ENCODE measurements at regions not wholly inside any gene's neighbourhood (a gene's known extent, or its start where the extent isn't known, plus 50 kb on each side); places are given as distances from the start of the nearest gene placed in this dataset.

DNA sequence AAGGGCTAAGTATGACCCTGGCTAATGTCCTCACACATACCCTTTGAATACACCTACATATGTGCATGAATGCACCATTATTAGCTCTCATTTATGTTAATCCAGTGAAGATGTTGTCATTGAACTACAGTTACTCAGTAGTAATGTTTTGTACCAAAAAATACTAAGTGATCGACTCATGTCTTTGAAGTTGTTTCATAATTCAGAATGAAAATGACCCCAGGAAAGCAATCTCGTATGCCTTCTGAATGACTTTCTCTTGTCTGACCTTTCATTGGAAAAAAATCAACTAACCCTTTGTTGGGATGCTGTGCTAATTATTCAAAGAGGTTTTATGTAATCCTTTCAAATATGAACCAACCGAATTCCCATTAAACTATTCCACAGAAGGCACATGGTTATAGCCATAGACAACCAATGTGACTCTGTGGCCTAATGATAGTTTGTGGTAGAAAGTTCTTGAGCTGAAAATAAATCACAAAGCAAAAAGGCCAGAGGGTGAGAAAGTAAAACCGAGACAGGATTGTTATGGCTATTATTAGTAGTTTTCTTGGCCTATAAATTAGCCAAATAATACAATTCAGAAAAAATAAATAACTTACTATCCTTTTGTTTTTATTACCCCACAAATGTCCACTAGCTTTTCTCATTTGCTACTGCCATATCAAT, 86.8 kb upstream of the STARD13 start:
- no peak for DNase-seq (ENCODE audit: low spot score)

DNA sequence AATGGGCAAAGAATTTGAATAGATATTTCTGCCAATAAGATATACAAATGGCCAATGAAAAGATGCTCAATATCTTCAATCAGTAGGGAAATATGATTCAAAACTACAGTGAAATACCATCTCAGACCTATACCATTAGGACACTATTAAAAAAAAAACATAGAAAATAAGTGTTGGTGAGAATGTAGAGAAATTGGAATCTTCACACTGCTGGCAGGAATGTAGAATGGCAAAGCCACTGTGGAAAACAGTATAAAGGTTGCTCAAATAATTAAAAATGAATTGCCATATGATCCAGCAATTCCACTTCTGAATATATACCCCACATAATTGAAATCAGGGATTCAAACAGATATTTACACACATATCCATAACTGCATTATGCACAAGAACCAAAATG, 88.1 kb upstream of the STARD13 start:
- DNase-seq (ENCODE audit: low spot score) = no peak

DNA sequence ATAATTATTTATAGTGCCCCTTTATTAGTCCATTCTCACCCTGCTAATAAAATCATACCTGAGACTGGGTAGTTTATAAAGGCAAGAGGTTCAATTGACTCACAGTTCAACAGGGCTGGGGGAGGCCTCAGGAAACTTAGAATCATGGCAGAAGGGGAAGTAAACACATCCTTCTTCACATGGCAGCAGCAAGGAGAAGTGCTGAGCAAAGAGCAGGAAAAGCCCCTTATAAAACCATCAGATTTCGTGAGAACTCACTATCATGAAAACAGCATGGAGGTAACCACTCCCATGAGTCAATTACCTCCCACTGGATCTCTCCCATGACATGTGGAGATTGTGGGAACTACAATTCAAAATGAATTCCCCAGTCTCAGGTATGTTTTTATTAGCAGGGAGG, 89.9 kb upstream of the STARD13 start:
- DNase-seq (ENCODE audit: low spot score) = no peak

DNA sequence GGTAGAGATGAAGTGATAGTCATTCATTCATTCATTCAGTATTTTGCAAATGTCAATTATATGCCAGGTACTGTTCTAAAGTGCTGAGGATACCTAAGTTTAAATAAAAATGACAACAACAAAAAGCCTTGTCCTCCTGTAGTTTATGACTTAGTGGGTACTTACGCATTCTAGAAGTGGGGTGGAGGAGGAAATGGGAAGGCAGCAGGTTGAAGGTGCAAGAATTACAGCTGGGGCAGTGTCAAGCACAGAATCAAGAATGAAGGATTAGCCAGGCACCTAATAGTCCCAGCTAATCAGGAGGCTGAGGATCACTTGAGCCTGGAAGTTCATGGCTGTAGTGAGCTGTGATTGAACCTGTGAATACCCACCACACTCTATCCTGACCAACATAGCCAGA, 90.7 kb upstream of the STARD13 start:
- no peak for DNase-seq (ENCODE audit: low spot score)

DNA sequence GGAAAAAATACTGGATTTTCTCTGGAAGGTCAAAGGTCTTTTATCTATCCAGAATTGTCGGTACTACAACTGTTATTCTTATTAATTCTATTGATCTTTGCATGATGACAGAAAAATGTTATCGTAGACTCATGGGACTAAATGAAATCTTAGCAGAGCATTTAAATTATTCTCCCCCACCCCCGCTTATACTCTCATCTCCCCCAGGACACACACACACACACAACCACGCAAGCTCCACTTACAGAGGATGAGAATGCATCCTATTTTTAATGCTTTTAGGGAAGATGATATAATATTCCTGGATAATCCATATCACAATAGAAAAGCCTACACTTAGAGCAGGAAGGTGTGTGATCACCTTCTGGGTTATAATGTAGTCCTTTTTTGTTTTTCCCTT, 91.9 kb upstream of the STARD13 start:
- no peak for DNase-seq (ENCODE audit: low spot score)

DNA sequence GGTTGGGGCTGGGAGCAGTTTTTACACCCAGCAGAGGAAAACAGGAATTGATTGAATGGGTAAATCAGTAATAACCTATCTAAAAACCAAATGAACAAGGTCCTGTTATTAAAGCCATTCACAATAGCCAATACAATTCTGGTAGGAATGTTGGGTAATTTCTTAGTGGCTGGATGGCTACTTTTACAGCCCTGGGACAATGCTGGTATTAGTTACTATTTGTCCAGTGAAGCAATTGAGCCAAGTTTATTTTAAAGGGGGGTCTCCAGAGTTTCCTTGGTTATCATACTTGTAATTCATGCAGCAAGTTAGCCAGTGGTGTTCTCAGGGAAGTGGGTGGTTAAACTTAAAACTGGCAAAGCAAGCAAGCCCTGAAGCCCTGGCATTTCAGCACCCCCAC, 92.3 kb upstream of the STARD13 start:
- DNase-seq (ENCODE audit: low spot score) = no peak

DNA sequence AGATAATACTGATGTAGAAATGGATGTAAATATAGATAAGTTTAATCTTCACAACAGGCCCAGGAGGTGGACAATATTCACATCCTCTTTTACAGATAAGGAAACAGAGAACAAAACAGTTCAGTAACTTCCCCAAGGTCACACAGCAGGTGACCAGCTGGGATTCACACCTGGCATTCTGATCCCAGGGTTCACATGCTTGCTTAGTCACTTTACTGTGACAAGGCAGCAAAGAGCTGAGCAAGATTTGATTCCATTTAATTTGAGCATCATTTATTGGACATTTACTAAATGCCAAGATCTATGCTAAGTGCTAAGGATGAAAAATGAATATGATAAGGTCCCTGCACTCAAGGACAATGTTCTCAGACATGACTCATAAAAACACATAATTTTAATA, 94.1 kb upstream of the STARD13 start:
- no peak for DNase-seq (ENCODE audit: low spot score)

DNA sequence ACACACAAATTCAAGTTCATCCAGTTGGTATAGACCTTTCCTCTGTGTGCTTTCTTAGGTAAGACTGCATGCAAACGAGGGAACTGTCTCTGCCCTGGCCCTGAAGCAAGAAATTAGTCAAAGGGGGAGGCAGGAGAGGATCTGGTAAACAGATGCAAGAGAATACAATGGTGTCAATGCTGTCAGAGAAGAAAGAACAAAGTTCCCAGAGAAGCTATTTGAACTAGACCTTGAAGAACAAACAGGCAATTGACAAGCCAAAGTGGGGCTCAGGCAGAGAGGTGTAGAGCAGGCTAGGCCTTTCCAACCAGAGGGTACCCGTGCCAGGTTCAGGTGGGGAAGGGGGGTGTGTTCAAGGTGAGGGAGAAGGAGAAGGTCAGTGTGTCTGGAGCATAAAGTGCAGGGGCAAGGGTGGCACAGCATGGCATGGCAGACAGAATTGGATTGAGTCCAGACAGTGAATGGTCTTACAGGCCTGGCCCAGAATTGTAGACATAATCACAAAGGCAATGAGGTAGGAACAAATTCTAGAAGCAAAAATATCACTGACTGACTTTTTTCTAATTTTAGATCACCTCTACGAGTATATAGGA, 95.0 kb upstream of the STARD13 start:
- DNase-seq (ENCODE audit: low spot score) = no peak

DNA sequence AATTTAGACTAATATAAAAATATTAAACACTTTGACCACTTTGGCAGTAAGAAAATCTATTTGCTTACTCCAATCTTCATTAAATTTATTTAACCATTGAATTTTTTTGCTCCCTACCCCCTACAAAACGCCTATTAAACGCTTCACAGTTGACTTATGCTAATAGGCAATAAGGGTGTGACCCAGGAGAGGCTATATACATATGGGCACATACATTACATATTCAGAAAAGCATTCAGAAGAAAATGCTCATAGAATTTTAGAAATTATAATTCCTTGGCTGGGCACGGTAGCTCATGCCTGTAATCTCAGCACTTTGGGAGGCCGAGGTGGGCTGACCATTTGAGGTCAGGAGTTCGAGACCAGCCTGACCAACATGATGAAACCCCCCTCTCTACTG, 95.6 kb upstream of the STARD13 start:
- DNase-seq (ENCODE audit: low spot score) = no peak

DNA sequence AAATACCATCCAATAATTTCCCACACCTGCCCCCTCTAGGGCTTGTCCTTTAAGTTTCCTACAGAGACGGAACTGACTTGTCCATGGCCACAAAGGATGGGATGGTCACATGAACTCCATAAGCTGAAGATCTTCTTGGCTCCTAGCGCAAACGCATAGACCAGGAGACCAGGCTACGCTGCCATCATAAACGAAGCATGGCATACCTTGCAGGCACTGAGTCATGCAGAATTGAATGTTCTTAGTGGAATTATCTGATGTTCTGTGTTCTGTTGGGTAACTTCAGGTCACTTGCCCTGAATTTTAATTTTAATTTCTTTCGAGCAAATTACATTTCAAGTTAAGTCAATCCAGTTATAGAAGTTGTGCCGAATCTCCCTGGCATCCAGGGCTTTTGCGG, 96.4 kb upstream of the STARD13 start:
- no peak for DNase-seq (ENCODE audit: low spot score)

DNA sequence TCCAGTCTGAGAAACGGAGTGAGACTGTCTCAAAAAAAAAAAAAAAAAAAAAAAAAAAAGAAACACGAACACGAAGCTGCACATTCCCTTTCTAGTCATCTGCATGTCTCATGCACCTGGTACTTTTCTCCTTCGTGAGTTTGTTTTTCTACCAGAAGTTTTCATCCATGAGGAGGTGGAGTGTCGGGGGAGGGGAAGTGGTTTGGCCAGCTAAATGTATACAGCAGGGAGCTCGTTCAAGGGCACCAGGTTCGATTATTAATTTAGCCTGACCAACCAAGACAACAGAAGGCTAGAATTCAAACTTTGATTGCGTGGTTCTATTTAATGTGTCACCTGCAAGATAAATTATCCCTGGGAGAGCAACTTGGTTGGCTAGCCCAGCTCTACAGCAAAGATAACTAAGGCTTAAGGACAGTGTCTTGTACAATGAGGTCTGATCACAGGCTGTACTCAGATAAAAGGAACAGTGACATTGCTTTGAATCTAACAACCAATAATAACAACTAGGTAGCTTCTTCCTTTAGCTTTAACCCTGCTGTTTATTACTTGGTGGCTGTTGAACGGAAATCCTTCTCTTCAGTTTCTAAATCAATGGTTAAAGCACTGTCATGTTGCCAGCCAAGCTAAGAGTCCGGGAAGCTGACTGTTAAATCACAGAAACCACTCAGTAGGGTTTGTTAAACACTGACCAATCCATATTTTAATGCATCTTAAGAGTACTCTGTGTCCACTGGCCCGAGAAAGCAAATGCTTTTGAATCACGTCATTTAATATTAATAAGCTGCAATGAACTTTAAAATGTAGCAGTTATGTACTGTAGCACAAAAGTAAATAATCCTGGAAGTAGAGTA, 98.4 kb upstream of the STARD13 start:
- no peak for DNase-seq (ENCODE audit: low spot score)

DNA sequence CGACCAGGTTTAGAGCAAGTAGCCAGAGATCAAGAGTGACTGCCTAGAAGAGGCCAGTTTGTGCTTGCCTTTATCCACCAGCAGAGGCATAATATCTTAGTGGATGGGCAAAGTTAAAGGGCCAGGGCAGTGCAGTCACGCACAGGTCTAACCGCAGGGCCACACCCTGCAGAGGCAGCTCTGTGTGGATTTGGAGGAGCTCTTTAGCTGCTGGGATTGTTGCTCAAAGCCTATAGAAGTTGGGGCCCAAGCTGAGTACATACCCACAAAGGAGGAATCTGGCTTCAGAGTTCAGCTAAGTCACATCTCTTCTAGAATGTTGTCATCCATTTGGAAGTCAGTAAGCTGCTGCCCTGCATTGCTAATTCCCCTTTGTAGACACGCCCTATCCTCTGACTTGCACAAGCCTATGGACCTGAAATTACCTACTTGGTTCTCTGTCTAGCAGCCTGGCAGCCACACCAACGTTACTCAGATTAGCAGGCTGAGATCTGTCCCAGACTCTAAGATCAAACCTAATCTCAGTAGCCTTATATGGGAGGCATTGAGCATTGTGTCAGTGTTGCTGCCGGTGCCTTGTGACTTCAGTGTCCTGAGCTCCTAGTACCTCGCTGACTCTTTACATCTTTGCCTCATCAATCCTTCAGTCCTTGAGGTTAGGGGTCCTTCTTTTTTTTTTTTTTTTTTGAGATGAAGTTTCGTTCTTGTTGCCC, 102.9 kb upstream of the STARD13 start:
- no peak for DNase-seq (ENCODE audit: low spot score)

DNA sequence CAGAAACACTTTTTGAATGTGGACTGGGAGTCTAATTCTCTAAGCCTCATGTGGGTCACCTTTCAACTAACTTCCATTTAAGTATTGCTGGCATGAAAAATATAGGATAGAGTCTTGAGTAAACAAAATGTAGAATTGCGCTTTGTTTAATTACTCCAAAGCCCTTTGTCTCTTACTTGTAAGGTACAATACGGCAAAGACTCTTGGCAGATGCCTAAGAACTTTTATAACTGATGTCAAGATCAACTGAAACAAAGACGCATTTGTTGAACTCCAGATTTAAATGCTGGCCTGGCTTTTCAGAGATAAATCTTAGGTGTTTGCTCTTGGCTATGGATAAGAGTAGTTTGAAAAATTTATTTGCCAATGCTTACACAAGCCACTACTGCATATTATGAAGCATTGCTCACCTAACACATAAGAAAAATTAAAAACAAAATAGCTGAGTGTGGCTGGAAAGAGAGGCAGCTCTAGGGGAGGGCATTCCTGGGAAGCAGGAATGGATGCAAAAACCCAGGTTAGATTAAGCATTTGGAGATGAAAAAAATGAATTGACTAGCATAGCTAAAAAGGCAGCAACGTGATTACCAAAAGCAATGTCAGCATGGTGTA, 107.3 kb upstream of the STARD13 start:
- no peak for DNase-seq (ENCODE audit: low spot score)

DNA sequence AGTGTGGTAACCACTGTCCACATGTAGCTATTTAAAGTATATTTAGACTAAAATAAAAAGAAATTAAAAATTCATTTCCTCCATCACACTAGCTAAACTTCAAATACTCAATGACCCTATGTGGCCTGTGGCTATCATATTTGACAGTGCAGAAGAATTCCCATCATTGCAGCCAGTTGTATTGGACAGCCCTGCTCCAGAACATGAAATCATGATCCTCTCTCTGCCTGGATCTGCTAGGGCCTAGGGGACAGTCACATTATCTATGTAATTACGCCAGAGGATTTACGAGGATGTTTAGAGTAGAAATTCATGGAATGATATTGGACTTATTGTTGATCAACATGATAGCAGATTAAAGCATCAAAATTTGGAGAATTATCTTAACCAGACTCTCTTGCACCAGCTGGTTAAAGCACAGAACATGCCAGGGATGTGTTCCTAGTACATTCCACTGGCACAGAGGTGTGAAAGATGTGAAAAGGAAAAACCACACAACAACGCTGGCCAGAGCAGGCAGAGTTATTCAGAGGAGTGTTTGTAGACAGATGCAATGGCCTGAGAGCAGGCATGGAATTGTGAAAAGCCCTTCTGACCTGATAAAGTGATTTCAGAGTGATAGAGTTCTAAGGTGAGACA, 108.9 kb upstream of the STARD13 start:
- DNase-seq (ENCODE audit: low spot score) = no peak

DNA sequence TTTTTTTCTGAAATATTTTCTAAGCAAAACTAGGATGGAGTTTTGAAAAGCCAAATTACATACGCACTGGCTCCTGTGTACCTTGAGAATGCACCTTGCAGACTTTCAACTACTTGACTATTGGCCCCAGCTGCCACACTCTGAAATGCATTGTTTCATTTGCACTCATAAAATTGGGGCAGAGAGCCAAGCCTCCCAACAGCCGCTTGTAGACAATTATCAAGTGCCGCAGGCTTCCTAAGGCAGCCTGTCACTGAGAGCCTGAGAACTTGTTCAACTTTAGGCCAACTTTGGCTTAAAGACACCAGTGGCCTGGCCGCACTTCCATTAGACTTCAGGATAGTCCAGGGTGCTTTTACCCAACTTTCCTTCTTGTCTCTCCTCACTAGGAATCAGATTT, 115.7 kb upstream of the STARD13 start:
- DNase-seq (ENCODE audit: low spot score) = no peak

DNA sequence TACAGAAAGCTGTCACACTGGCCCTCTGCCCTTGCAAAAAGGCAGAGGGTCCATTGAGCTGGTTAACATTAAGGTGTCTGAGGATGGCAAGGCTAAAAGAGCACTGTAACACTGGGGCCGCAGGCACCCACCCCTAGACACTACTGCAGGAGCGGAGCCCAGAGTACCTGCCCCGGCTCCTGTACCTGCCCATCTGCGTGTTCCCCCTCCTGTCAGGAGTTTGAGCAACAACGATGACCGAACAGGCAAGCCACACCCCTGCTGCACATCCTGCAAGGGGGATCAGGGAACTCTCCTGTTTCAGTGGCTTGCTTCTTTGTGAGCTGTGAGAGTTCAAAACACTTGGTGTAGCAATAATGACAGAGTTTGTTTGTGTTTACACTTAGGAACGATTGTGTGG, 117.4 kb upstream of the STARD13 start:
- no peak for DNase-seq (ENCODE audit: low spot score)

DNA sequence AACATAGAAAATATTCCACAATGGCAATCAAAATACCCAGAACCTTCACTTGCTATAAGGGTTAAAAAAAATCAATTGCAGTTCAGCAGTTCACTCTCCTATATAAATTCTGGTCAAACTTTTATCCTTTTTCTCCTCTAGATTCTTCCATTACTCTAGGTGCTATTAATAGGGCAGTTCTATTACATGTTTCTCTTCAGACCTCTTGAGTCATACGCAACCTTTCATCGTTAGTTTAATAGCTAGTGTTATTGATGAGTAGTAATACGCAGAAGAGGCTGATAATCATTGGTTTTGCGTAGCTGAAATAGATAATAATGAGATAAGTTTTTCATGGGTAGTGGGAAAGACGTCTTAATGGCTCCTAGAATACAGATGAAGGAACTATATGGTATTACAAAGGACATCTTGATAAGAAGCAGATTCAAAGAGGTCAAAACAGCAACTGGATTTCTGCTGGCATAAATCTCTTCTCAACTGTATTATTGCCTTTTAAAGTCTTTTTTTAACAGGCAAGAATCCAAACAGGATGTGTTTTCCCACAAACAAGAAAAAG, 118.3 kb upstream of the STARD13 start:
- no peak for DNase-seq (ENCODE audit: low spot score)

DNA sequence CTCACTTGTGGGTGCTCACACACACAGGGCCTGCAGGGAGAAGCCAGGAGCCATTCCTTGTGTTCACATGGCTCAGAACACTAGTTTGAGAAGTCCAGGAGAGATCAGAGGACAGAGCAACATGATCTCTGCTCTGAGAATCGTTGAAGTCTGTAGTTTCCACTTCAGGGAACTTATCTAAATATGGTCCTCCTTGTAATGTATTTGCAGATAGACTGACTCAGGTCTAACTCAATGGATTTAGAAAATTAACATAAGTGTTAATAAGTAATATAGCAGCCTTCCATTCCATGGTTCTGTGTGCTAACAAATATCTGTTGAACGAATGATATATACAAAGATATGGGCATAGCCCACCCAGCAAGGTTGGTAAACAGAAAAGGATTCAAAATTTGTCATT, 119.8 kb upstream of the STARD13 start:
- no peak for DNase-seq (ENCODE audit: low spot score)

DNA sequence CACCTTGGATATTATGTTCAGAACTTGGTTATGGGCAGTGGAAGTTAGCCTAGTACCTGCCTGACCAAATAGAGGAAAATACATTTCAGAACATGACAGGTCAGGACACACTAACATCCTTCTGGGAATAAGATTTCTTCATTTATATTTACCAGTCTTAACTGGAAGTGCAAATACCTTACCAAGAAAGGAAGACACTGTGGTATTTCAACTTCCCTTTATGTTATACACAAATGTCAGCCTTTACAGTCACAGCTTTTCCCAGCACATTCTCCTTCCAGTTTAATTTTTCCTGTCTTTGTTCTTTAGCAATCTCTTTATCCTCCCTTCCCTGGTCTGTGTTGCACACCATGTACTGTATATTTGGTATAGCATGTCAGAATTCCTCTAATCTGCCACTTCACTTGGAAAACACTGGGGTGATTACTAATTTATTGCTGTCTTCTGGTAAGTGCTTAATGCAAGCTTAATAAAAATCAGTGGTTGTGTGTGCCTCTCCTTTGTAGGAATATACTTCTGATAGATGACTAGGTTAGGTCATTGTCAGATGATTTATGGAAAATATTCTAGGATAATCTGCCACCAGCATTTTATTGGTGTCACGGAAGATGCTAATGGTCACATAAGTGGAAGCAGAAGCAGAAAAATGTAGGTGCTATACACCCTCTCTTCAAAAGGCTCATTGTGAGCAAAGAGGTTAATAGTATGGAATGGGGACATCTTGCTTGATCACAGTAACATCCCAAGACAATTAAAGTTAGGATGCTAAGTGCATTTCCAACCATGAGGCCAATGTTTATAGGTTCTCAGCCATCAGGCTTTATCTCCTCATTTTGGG, 124.3 kb upstream of the STARD13 start:
- DNase-seq (ENCODE audit: low spot score) = no peak

DNA sequence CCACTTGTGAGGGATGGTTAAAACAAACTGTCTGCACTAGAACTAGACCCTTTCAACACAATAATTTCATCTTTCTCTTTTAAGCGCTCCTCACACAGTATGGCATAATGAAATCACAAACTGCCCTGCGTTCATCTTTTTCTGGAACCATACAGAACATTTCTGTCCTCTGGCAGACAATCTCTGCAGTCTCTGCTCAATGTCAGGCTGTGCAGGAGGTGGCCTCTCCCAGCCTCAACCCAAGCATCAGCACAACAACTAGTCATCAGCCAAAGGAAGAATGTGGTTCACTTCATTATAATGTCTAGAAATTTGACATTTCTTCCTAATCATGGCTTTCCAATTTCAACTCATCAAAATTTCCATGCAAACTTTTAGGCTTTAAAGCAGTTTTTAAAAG, 125.1 kb upstream of the STARD13 start:
- no peak for DNase-seq (ENCODE audit: low spot score)

DNA sequence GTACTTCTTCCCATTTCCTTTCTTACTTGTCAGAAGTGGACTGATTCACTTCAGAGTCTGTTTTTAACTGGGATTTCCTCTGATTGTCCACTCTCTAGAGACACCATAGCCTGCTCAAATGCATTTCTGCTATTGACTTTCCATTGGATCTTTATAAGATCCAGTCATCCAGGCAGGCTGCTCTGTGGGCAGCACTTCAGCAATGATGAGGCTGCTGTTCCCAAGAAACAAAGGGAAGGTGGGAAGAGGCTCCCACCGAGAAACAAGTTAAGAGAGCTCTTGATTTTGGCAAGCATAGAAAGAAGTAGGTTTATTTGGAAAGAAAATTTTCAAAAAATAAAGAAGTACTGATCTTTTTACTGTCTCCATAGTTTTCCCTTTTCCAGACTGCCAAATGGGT, 125.8 kb upstream of the STARD13 start:
- no peak for DNase-seq (ENCODE audit: low spot score)

All from ecto neural progenitor cell (in vitro differentiated cells).